HUES48 (cell line): ENCODE measurements at regions not wholly inside any gene's neighbourhood (a gene's known extent, or its start where the extent isn't known, plus 50 kb on each side); places are given as distances from the start of the nearest gene placed in this dataset.

ENCODE experiments used
- H3K27ac ChIP-seq: one replicate; pipeline ENCODE4 v1.7.0; 2013; ENCODE audit warnings: low read depth, low read length, inconsistent platforms
- H3K27me3 ChIP-seq: 2 replicates; pipeline ENCODE4 v1.6.1; 2013; ENCODE audit warnings: mild to moderate bottlenecking, low read length; ENCODE audit not compliant: control insufficient read depth, insufficient read depth
- H3K36me3 ChIP-seq: 2 replicates; pipeline ENCODE4 v1.6.1; 2013; ENCODE audit warnings: low read length; ENCODE audit not compliant: control insufficient read depth, insufficient read depth
- H3K4me1 ChIP-seq: 2 replicates; pipeline ENCODE4 v1.6.1; 2013; ENCODE audit warnings: mild to moderate bottlenecking, low read length; ENCODE audit not compliant: control insufficient read depth, insufficient read depth
- H3K4me3 ChIP-seq: 2 replicates; pipeline ENCODE4 v1.5.1; 2013; ENCODE audit warnings: mild to moderate bottlenecking, low read depth, low read length
- H3K9ac ChIP-seq: 2 replicates; pipeline ENCODE4 v1.6.1; 2013; ENCODE audit warnings: mild to moderate bottlenecking, low read depth, low read length, moderate library complexity
- H3K9me3 ChIP-seq: 2 replicates; pipeline ENCODE4 v1.6.1; 2013; ENCODE audit warnings: low read length; ENCODE audit not compliant: control insufficient read depth, insufficient read depth

- H3K9ac ChIP-seq: no peak overlapping the region
- H3K27ac ChIP-seq: no peak overlapping the region
- H3K36me3 ChIP-seq: no peaks in the 10 kb centered on the region
- 0 out of 2 replicates have a peak overlapping the region, but pooled peaks have one; percentile 15 for H3K4me3 ChIP-seq
- peaks cover 3% of the 10 kb centered on the region; the same call in 1 of the 2 replicates for H3K27me3 ChIP-seq
- peaks cover 23% of the 10 kb centered on the region for H3K4me1 ChIP-seq
- peaks cover 13% of the 10 kb centered on the region for H3K9me3 ChIP-seq
These were observed 237.2 kb upstream of the COPS8 start for GRCh38 chr2:236848501-236848900.

- no peak overlapping the region for H3K4me3 ChIP-seq
- no peak overlapping the region for H3K27ac ChIP-seq
- peaks cover 12% of the 10 kb centered on the region for H3K9me3 ChIP-seq
- no peak overlapping the region for H3K9ac ChIP-seq
- H3K27me3 ChIP-seq: peaks cover 3% of the 10 kb centered on the region; the same call in 1 of the 2 replicates
- H3K4me1 ChIP-seq: peaks cover 24% of the 10 kb centered on the region
- no peaks in the 10 kb centered on the region for H3K36me3 ChIP-seq
These were observed 236.2 kb upstream of the COPS8 start for GRCh38 chr2:236849508-236849907.

- Histone ChIP-seq H3K27me3 (peaks cover 3% of the 10 kb centered on the region; the same call in 1 of the 2 replicates), H3K27ac (no peak overlapping the region), H3K36me3 (no peaks in the 10 kb centered on the region), H3K9me3 (peaks cover 7% of the 10 kb centered on the region), H3K4me1 (peaks cover 24% of the 10 kb centered on the region), H3K9ac (no peak overlapping the region), H3K4me3 (no peak overlapping the region)
These were observed 235.7 kb upstream of the COPS8 start for GRCh38 chr2:236849940-236850339.

GRCh38 chr2:236851187-236851586, 234.5 kb upstream of the COPS8 start:
- Histone ChIP-seq H3K9ac (no peak overlapping the region), H3K4me1 (peaks cover 27% of the 10 kb centered on the region), H3K27me3 (peaks cover 3% of the 10 kb centered on the region; the same call in 1 of the 2 replicates), H3K9me3 (no peaks in the 10 kb centered on the region), H3K27ac (no peak overlapping the region), H3K36me3 (no peaks in the 10 kb centered on the region), H3K4me3 (no peak overlapping the region)

GRCh38 chr2:236852100-236852976, 233.4 kb upstream of the COPS8 start:
- Histone ChIP-seq H3K4me1 (peaks cover 28% of the 10 kb centered on the region), H3K27ac (no peak overlapping the region), H3K4me3 (no peak overlapping the region), H3K9me3 (no peaks in the 10 kb centered on the region), H3K36me3 (no peaks in the 10 kb centered on the region), H3K9ac (no peak overlapping the region), H3K27me3 (no peaks in the 10 kb centered on the region)

- H3K4me1 ChIP-seq: peaks cover 32% of the 10 kb centered on the region
- no peak overlapping the region for H3K4me3 ChIP-seq
- H3K36me3 ChIP-seq: no peaks in the 10 kb centered on the region
- H3K27me3 ChIP-seq: no peaks in the 10 kb centered on the region
- H3K9ac ChIP-seq: no peak overlapping the region
- H3K27ac ChIP-seq: no peak overlapping the region
- H3K9me3 ChIP-seq: no peaks in the 10 kb centered on the region
These were observed 232.7 kb upstream of the COPS8 start for GRCh38 chr2:236852977-236853374.

GRCh38 chr2:236853585-236854051, 232.1 kb upstream of the COPS8 start:
- Histone ChIP-seq H3K9me3 (no peaks in the 10 kb centered on the region), H3K4me1 (peaks cover 29% of the 10 kb centered on the region), H3K36me3 (no peaks in the 10 kb centered on the region), H3K27ac (no peak overlapping the region), H3K4me3 (no peak overlapping the region), H3K27me3 (no peaks in the 10 kb centered on the region), H3K9ac (no peak overlapping the region)

GRCh38 chr2:236855176-236855865, 230.4 kb upstream of the COPS8 start:
- Histone ChIP-seq H3K4me1 (peaks cover 34% of the 10 kb centered on the region), H3K27me3 (no peaks in the 10 kb centered on the region), H3K9me3 (no peaks in the 10 kb centered on the region), H3K36me3 (no peaks in the 10 kb centered on the region), H3K27ac (no peak overlapping the region), H3K9ac (no peak overlapping the region), H3K4me3 (no peak overlapping the region)

- Histone ChIP-seq H3K4me3 (no peak overlapping the region), H3K9me3 (no peaks in the 10 kb centered on the region), H3K4me1 (peaks cover 41% of the 10 kb centered on the region), H3K27ac (no peak overlapping the region), H3K9ac (no peak overlapping the region), H3K27me3 (no peaks in the 10 kb centered on the region), H3K36me3 (no peaks in the 10 kb centered on the region)
These were observed 229.5 kb upstream of the COPS8 start for GRCh38 chr2:236855866-236856847.

- Histone ChIP-seq H3K4me1 (peaks cover 41% of the 10 kb centered on the region), H3K9me3 (no peaks in the 10 kb centered on the region), H3K4me3 (no peak overlapping the region), H3K27ac (no peak overlapping the region), H3K36me3 (no peaks in the 10 kb centered on the region), H3K9ac (no peak overlapping the region), H3K27me3 (no peaks in the 10 kb centered on the region)
These were observed 228.8 kb upstream of the COPS8 start for GRCh38 chr2:236856848-236857235.
